GM21825 (cell line): ENCODE measurements at regions not wholly inside any gene's neighbourhood (a gene's known extent, or its start where the extent isn't known, plus 50 kb on each side); places are given as distances from the start of the nearest gene placed in this dataset.

Experiments
- ATAC-seq: cut with Tn5 transposase; IDR thresholded peaks from one replicate; pipeline ENCODE4 v1.9.1; 2021; ENCODE audit warnings: mild to moderate bottlenecking, moderate library complexity; ENCODE audit not compliant: unreplicated experiment

- no peak for ATAC-seq
These were observed 383.6 kb upstream of the SMIM21 start for GRCh38 chr18:75810961-75811551.

GRCh38 chr18:75810516-75810915 is 383.0 kb upstream of the SMIM21 start:
- no peak for ATAC-seq

- no peak for ATAC-seq
These were observed 382.4 kb upstream of the SMIM21 start for GRCh38 chr18:75809926-75810255.

GRCh38 chr18:75809151-75809925 is 381.8 kb upstream of the SMIM21 start:
- no peak for ATAC-seq

GRCh38 chr18:75805265-75805664 is 377.8 kb upstream of the SMIM21 start:
- no peak for ATAC-seq

- no peak for ATAC-seq
These were observed 375.2 kb upstream of the SMIM21 start for GRCh38 chr18:75802681-75803080.

GRCh38 chr18:75801178-75801577 is 373.7 kb upstream of the SMIM21 start:
- no peak for ATAC-seq

GRCh38 chr18:75800331-75800648 is 372.8 kb upstream of the SMIM21 start:
- no peak for ATAC-seq

- no peak for ATAC-seq
These were observed 372.2 kb upstream of the SMIM21 start for GRCh38 chr18:75799449-75800330.

GRCh38 chr18:75797046-75797445 is 369.5 kb upstream of the SMIM21 start:
- ATAC-seq = no peak

- no peak for ATAC-seq
These were observed 363.3 kb upstream of the SMIM21 start for GRCh38 chr18:75790796-75791195.

- no peak for ATAC-seq
These were observed 362.6 kb upstream of the SMIM21 start for GRCh38 chr18:75790111-75790510.

- ATAC-seq = no peak
These were observed 358.3 kb upstream of the SMIM21 start for GRCh38 chr18:75785834-75786233.

- ATAC-seq = no peak
These were observed 357.7 kb upstream of the SMIM21 start for GRCh38 chr18:75785206-75785605.

- no peak for ATAC-seq
These were observed 356.9 kb upstream of the SMIM21 start for GRCh38 chr18:75784390-75784789.

GRCh38 chr18:75783566-75784281 is 356.2 kb upstream of the SMIM21 start:
- no peak for ATAC-seq

- no peak for ATAC-seq
These were observed 355.3 kb upstream of the SMIM21 start for GRCh38 chr18:75782826-75783225.

- ATAC-seq = no peak
These were observed 354.7 kb upstream of the SMIM21 start for GRCh38 chr18:75782204-75782603.

- ATAC-seq = no peak
These were observed 352.4 kb upstream of the SMIM21 start for GRCh38 chr18:75779910-75780309.

GRCh38 chr18:75779450-75779849 is 351.9 kb upstream of the SMIM21 start:
- ATAC-seq = no peak

GRCh38 chr18:75777630-75778029 is 350.1 kb upstream of the SMIM21 start:
- ATAC-seq = no peak
